ENCODE measurements at regions not wholly inside any gene's neighbourhood (a gene's known extent, or its start where the extent isn't known, plus 50 kb on each side); places are given as distances from the start of the nearest gene placed in this dataset.

GRCh38 chrX:116285501-116285900, 115.0 kb downstream of the AGTR2 start:
- Histone ChIP-seq H2AFZ (replicated peaks) (no peak overlapping the region), H4K20me1 (ENCODE audit: low read depth) (no peaks in the 10 kb centered on the region), H3K79me2 (ENCODE audit: low read depth) (no peaks in the 10 kb centered on the region), H3K9ac (no peak overlapping the region), H3K4me1 (no peaks in the 10 kb centered on the region), H3F3A (ENCODE audit: low read depth) (no peaks in the 10 kb centered on the region), H3K4me3 (no peak overlapping the region), H3K27me3 (no peaks in the 10 kb centered on the region), H3K36me3 (no peaks in the 10 kb centered on the region), H3K9me3 (ENCODE audit: low read depth) (no peaks in the 10 kb centered on the region), H3K4me2 (no peak overlapping the region), H3K27ac (no peak overlapping the region)
- Mint-ChIP-seq H3K4me3 (no peak overlapping the region), H3K36me3 (no peaks in the 10 kb centered on the region), H3K27ac (no peak overlapping the region), H3K9me3 (no peaks in the 10 kb centered on the region), H3K4me1 (peaks cover 3% of the 10 kb centered on the region), H3K27me3 (ENCODE audit: insufficient read depth, low read depth) (no peaks in the 10 kb centered on the region)
- TF ChIP-seq, protein P1, sequence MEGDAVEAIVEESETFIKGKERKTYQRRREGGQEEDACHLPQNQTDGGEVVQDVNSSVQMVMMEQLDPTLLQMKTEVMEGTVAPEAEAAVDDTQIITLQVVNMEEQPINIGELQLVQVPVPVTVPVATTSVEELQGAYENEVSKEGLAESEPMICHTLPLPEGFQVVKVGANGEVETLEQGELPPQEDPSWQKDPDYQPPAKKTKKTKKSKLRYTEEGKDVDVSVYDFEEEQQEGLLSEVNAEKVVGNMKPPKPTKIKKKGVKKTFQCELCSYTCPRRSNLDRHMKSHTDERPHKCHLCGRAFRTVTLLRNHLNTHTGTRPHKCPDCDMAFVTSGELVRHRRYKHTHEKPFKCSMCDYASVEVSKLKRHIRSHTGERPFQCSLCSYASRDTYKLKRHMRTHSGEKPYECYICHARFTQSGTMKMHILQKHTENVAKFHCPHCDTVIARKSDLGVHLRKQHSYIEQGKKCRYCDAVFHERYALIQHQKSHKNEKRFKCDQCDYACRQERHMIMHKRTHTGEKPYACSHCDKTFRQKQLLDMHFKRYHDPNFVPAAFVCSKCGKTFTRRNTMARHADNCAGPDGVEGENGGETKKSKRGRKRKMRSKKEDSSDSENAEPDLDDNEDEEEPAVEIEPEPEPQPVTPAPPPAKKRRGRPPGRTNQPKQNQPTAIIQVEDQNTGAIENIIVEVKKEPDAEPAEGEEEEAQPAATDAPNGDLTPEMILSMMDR (IDR thresholded peaks at IDR 0.05) = no peak
- TF ChIP-seq EZH2phosphoT487 (IDR thresholded peaks at IDR 0.05) = no peak
- no peak for TF ChIP-seq EZH2 (IDR thresholded peaks at IDR 0.05)
- no peak for DNase-seq (ENCODE audit: low spot score)

DNA sequence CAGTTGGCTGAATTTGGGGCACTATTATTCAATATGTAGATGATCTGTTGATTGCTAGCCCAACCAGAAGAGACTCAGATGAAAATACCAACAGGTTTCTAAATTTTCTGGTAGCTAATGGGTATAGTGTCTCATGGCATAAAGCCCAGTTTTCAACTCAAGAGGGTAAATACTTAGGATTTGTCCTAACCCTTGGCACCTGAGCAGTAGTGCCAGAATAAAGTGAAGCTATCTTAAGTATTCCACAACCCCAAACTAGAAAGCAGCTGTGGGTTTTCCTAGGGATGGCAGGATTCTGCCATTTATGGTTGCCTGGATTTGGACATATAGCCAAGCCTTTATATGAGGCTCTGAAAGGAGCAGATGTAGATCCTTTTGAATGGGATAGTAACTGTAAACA, 119.0 kb downstream of the AGTR2 start:
- Histone ChIP-seq H3K27me3 (no peaks in the 10 kb centered on the region), H3K9me3 (ENCODE audit: low read depth) (no peaks in the 10 kb centered on the region), H3F3A (ENCODE audit: low read depth) (no peaks in the 10 kb centered on the region), H4K20me1 (ENCODE audit: low read depth) (no peaks in the 10 kb centered on the region), H3K27ac (no peak overlapping the region), H2AFZ (replicated peaks) (no peak overlapping the region), H3K79me2 (ENCODE audit: low read depth) (no peaks in the 10 kb centered on the region), H3K4me2 (no peak overlapping the region), H3K4me1 (no peaks in the 10 kb centered on the region), H3K4me3 (no peak overlapping the region), H3K9ac (no peak overlapping the region), H3K36me3 (no peaks in the 10 kb centered on the region)
- H3K4me1 Mint-ChIP-seq = peaks cover 3% of the 10 kb centered on the region
- TF ChIP-seq, protein P1 (IDR thresholded peaks at IDR 0.05) = no peak
- TF ChIP-seq EZH2 (IDR thresholded peaks at IDR 0.05) = no peak
- TF ChIP-seq EZH2phosphoT487 (IDR thresholded peaks at IDR 0.05) = no peak
- no peak overlapping the region for H3K4me3 Mint-ChIP-seq
- no peak for DNase-seq (ENCODE audit: low spot score)
- H3K27me3 Mint-ChIP-seq (ENCODE audit: insufficient read depth, low read depth) = no peaks in the 10 kb centered on the region
- no peaks in the 10 kb centered on the region for H3K36me3 Mint-ChIP-seq
- no peaks in the 10 kb centered on the region for H3K9me3 Mint-ChIP-seq
- no peak overlapping the region for H3K27ac Mint-ChIP-seq

GRCh38 chrX:116290359-116290758, 119.8 kb downstream of the AGTR2 start:
- TF ChIP-seq, protein P1 (IDR thresholded peaks at IDR 0.05) = no peak
- TF ChIP-seq EZH2phosphoT487 (IDR thresholded peaks at IDR 0.05) = no peak
- TF ChIP-seq EZH2 (IDR thresholded peaks at IDR 0.05) = no peak
- Histone ChIP-seq H3K4me1 (no peaks in the 10 kb centered on the region), H3K4me2 (no peak overlapping the region), H3K27ac (no peak overlapping the region), H3F3A (ENCODE audit: low read depth) (no peaks in the 10 kb centered on the region), H3K9me3 (ENCODE audit: low read depth) (no peaks in the 10 kb centered on the region), H3K36me3 (no peaks in the 10 kb centered on the region), H3K27me3 (no peaks in the 10 kb centered on the region), H3K4me3 (no peak overlapping the region), H3K9ac (no peak overlapping the region), H3K79me2 (ENCODE audit: low read depth) (no peaks in the 10 kb centered on the region), H2AFZ (replicated peaks) (no peak overlapping the region), H4K20me1 (ENCODE audit: low read depth) (no peaks in the 10 kb centered on the region)
- Mint-ChIP-seq H3K36me3 (no peaks in the 10 kb centered on the region), H3K9me3 (no peaks in the 10 kb centered on the region), H3K4me3 (no peak overlapping the region), H3K27me3 (ENCODE audit: insufficient read depth, low read depth) (no peaks in the 10 kb centered on the region), H3K4me1 (peaks cover 3% of the 10 kb centered on the region), H3K27ac (no peak overlapping the region)
- DNase-seq (ENCODE audit: low spot score) = no peak
